ENCODE measurements at regions not wholly inside any gene's neighbourhood (a gene's known extent, or its start where the extent isn't known, plus 50 kb on each side); places are given as distances from the start of the nearest gene placed in this dataset.
"Not testable (repeated sequence)": the region's sequence is repeated elsewhere in the genome, so short reads cannot be mapped to it uniquely, and the experiment has no call there.

DNA sequence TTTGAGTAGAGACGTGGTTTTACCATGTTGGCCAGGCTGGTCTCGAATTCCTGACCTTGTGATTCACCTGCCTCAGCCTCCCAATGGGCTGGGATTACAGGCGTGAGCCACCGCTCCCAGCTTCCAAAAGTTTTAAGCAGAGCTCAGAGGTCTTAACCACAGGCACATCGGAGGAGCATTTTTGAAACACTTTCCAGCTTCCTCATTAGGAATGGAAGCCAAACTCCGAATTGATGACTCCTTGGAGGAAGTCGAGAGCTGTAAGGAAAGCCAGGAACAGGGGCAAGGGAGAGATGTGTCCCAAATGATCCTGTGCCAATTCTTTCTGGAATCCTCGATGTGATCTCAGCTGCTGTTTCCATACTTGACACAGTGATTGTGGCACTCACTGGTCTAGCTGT, 56.2 kb upstream of the CCZ1B start:
- DNase-seq, result not testable (repeated sequence)

DNA sequence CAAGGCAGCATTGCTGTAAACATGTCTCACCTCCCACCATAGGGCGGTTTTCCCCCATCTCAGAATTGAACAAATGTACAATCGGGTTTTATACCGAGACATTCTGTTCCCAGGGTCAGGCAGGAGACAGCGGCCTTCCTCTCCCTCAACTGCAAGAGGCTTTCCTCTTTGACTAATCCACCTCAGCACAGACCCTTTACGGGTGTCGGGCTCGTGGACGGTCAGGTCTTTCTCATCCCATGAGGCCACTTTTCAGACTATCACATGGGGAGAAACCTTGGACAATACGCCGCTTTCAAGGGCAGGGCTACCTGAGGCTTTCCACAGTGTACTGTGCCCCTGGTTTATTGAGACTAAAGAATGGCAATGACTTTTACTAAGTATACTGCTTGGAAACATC, 57.7 kb upstream of the CCZ1B start:
- DNase-seq, result not testable (repeated sequence)

DNA sequence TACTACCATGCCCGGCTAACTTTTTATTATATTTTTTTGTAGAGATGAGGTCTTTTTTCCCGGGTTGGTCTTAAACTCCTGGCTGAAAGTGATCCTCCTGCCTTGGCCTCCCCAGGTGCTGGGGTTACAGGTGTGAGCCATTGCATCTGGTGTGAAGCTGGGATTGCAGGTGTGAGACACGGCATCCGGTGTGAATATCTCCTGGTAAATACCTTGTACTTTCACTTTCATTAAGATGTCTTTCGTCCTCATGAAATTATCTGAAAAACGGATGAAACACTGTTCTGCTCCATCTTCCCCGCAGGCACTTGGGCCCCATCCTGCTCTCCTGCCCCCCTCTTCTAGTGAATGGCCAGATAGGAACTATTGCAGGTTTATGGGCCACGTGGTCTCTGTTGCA, 60.1 kb upstream of the CCZ1B start:
- DNase-seq, result no peak

DNA sequence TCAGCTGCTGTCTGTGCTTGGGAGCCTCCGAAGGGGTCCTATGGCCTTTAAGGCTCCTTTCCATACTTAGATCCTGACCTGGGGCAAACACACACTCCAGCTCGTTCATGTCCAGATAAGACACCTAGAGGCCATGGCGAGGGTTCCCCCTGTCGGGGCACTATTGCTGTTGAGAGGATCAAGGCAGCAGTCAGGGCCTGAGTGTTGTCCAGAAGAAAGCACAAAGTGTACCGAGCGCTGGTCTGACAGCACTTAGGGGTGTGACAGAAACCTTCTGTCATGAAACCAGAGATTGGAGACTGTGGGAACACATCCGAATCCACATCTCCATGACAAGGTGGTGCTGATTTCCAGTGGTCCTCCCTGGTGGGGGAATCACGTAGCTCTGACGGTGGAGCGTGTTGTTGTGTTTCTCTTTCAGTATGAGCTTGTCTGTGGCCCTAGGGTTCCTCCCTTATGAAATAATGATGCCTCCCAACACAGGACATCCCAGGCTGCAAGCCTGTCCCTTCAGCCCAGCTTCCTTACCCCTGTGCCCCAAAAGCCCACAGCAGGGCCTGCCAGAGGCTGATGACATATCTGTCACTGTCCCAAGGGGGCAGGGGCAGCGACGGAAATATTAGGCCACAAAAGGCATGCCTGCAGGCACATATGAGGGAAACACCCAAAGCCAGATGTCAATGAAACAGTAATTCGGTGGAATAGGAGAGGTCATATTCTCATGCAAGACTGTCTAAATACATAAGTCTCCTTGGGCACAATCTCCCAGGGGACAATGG, 62.4 kb upstream of the CCZ1B start:
- DNase-seq, result not testable (repeated sequence)

DNA sequence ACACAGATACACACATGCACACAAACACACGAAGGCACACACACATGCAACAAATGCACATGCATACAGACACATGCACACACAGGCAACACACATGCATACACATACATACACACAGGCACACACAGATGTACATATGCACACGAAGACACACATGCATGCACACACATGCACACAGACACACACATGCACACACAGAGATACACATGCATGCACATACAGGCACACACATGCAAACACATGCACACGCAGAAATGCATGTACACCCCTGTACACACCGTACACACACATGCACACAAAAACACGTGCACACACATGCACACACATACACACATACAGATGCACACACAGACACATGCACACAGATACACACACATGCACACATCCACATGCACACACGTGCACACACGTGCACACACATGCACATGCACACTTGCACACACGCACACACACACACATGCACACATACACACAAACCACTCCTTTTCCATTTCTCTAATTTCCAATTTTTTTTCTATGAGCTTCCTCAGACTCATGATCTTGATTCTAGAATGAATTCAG, 63.3 kb upstream of the CCZ1B start:
- no peak for DNase-seq

DNA sequence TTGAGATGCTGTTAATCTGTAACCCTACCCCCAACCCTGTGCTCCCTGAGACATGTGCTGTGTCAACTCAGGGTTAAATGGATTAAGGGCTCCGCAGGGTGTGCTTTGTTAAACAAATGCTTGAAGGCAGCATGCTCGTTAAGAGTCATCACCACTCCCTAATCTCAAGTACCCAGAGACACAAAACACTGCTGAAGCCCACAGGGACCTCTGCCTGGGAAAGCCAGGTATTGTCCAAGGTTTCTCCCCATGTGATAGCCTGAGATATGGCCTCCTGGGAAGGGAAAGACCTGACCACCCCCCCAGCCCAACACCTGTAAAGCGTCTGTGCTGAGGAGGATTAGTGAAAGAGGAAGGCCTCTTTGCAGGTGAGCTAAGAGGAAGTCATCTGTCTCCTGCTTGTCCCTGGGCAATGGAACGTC, 76.0 kb upstream of the CCZ1B start:
- DNase-seq, result not testable (repeated sequence)

DNA sequence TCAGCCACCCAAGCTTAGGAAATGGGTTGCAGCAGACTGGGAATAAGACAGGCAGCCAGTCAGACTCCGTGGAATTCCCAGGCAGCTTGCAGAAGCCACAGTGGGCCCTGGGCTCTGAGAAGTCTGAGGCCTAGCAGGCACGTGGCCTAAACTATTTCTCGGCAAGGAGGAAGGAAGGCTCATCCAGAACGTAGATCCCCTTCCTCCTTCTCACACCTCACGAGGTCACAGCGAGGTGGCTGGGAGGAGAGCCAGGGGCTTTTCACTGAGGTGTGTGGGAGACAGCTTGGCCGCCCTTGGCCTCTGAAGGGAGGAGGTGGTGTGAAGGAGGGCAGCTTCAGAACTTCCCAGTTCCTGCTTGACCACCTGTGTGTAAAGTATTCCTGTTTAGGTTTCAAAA, 77.2 kb upstream of the CCZ1B start:
- not testable (repeated sequence) for DNase-seq

DNA sequence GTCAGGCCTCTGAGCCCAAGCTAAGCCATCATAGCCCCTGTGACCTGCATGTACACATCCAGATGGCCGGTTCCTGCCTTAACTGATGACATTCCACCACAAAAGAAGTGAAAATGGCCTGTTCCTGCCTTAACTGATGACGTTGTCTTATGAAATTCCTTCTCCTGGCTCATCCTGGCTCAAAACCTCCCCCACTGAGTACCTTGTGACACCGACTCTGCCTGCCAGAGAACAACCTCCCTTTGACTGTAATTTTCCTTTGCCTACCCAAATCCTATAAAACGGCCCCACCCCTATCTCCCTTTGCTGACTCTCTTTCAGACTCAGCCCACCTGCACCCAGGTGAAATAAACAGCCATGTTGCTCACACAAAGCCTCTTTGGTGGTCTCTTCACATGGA, 77.7 kb upstream of the CCZ1B start:
- DNase-seq, result not testable (repeated sequence)

DNA sequence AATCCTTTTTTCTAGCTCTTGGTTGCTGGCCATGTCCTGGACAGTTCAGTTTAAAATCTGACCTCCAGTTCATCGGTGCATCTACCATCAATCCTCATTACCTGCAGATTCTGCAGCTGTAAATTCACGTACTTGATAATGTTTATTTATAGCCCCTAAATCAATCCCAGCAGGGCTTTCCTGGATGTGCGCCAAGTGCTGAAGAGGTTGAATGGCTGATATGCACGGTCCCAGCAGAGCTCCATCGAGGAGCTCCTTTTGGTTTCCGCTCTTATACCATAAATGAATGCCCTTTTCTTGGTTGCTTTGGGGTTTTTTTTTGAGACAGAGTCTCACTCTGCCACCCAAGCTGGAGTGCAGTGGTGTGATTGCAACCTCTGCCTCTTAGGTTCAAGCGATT, 91.2 kb upstream of the CCZ1B start:
- no peak for DNase-seq

DNA sequence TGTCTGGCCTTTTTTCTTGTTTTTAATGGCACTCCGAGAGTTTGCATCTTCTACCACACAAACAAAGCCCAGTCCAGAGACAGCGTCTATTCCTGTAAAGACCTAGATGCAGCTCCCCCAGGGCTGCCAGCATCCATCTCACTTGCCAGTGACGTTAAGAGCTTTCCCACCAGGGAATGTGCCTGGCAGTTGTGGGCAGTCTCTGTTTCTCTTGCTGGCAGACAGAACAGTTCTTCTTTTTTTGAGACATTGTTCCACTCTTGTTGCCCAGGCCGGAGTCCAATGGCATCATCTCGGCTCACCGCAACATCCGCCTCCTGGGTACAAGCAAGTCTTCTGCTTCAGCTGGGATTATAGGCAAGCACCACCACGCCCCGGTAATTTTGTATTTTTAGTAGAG, 93.1 kb upstream of the CCZ1B start:
- not testable (repeated sequence) for DNase-seq

DNA sequence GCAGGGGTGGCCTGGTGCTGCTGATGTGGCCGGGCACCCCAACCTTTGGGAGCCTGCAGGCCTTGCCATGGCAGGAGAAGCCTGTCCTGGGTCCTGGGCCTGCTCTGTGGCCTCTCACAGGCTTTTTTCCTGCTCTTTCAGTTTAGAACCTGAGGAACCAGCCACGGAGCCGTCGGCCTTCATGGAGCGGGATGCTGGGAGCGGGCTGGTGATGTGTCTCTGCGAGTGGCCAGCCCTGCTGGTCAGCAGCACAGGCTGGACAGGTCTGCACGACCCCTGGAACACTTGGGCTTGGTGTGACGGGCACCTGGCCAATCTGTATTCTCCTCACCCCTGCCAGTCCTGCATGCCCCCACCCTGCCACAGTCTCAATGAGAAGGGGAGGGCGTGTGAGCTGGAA, 98.4 kb upstream of the CCZ1B start:
- not testable (repeated sequence) for DNase-seq

DNA sequence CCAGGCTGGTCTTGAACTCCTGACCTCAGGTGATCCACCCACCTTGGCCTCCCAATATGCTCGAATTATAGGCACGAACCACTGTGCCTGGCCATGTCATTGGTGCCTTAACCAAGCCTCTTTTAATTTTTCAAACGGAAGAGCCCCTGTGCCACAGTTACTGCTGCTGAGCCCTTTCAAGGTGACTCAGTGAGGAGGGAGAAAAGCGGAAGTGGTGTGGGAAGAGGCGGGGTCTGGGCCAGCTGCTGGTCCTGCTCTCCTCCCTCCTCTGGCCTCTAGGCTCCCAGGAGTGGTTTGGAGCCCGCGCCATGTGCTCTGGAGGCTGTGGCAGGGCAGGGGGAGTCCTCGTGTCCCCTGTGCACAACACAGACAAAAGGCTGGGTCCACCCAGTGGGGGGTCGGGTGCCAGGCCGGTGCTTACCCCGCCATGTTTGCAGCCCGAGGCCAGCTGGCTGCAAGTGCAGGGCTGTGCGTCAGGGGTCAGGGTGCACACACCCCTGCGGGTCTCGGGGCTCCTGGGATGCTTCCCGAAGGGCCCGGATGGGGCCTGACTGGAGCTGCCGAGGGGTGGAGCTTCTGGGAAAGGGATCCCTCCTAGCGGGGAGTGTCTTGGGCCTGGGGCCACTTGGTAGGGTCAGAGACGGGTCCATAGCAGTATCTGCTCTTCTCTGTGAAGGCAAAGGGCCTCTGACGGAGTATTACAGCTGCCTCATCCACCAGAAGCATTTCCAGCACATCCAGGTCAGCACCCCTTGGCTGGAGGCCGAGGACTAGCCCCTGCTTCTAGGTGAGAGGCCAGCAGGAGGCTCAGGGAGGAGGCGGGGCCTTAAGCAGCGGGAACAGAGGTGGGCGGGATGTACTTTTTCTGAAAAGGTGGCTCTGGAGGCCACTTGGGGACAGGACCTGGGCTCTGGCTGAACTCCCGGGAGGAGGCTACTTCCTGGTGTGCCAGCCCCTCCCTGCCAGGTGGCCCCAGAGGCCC, 100.4 kb upstream of the CCZ1B start:
- not testable (repeated sequence) for DNase-seq

DNA sequence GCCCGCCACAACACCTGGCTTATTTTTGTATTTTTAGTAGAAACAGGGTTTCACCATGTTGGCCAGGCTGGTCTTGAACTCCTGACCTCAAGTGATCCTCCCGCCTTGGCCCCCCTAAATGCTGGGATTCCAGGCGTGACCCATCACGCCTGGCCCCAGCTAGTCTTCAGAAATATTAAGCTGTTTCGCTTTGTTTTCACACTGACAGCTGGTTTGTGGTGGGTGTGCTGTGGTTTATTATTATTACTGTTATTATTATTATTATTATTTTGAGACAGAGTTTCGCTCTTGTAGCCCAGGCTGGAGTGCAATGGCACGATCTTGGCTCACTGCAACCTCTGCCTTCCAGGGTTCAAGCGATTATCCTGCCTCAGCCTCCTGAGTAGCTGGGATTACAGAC, 101.6 kb upstream of the CCZ1B start:
- DNase-seq, result not testable (repeated sequence)

DNA sequence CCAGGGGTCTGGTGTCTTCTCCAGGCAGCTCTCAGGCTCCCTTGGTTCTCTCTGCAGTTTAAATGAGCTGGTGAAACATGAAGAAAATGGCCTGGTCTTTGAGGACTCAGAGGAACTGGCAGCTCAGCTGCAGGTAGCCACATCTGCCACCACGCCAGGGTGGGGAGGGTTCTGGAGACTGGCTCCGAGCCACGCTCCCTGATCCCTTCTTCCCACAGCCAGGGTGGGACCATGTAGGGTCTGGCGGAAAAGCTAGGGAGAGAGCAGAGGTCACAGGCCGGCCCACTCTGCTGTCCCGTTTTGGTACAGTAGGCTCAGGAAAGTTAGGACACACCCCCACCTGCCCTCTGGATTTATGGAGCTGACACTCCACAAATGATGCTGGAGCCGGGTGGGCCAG, 103.5 kb upstream of the CCZ1B start:
- not testable (repeated sequence) for DNase-seq

DNA sequence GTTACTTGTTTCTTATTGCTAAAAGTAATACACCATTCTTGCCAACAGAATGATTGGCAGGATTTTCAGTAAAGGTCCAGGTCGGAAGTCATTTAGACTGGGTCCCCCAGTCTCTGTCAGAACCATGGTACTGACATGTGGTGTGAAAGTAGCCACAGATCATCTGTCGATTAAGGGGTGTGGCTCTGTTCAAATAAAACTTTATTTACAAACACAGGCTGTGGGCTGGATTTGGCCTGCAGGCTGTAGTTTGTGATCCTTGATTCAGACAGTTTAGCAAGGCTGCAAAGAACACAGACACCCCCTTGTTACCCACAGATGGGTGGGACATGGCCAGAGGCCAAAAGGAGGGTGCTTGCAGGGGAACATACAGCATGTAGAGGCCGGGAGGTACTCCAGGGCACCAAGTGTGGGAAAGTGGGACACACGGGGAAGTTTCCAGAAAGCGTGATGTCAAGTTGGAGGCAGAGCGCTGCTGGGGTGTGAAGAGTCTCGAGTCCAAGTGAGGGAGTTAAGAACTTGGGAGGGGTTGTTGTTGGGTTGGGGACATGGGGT, 104.1 kb upstream of the CCZ1B start:
- DNase-seq, result not testable (repeated sequence)

DNA sequence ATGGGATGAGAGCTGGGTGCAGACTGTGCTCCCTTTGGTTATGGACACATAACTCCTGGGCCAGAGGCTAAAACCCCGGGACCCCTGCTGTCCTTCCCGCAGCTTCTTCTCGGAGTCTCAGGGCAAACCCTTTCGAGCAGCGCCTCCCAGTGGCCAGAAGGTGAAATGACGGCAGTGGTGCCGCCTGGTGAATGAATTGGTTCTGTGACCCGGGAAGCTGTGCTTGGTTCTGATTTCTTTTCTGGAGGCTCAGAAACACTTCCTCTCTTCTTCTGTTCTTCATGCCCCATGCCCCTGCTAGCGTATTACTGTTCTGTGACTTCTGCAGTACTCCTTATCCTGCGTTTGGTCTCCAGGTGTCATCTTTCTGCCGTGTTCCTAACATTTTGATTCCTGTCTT, 104.7 kb upstream of the CCZ1B start:
- DNase-seq, result peak in 1 of 2 donors; percentile 2

DNA sequence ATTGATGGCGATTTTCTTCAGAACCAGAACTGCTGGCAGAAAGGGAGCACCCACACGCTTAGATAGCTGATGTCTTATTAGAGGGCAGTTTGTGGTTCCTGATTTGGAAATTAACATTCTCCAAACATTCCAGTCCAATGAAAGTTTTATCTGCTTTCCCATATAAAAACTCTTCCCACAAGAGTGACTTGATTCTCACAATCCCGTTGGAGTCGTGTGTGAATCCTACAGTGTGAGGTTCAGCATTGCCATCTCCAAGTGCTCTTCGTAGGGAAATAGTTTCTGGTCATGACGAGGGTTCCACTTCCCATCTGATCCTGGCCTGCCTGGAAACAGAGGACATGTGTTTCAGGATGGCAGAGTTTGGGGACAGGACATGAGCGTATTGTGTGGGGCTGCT, 105.4 kb upstream of the CCZ1B start:
- not testable (repeated sequence) for DNase-seq

DNA sequence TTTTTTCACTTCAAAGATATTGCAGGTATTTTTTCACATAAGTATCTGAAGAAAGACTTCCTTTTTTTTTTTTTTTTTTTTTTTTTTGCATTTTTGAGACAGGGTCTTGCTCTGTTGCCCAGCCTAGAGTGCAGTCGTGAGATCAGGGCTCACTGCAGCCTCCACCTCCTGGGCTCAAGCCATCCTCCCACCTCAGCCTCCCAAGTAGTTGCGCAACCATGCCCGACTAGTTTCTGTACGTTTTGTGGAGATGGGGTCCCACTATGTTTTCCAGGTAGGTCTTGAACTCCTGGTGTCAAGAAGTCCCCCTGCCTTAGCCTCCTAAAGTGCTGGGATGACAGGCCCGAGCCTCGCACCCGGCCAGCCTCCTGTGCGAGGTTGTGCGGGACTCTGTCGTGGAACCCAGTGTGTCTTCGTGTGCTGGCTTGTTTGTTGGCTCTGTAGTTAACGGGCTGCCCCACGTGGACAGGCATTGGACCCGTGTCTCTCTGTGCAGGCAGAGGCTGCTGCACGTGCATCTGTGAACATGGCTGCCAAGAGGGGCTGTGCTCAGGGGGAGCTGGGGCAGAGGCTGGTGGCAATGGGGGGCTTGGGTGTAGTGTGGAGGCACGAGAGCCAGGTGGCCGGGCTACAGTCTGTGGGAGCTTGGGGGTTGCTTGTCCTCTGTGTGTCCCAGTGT, 108.0 kb upstream of the CCZ1B start:
- DNase-seq, result not testable (repeated sequence)

DNA sequence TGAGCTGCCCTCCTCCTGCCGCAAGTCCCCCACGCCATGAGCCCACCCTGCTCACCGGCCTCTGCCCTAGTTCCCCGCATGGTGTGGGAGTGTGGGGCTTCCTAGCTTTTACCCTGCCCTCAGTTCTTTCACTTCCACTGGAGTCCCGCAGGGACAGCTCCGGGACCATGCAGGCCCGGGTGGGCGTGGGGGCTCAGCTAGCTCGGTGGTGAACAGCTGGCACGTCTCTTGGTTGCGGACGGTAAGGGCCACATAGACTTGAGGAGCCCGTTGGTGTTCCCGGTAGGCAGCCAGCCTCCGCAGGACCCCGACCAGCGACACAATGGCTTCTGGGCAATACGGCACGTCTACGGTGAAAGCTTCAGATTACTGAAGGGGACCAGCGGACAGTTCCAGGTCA, 108.9 kb upstream of the CCZ1B start:
- DNase-seq, result no peak

DNA sequence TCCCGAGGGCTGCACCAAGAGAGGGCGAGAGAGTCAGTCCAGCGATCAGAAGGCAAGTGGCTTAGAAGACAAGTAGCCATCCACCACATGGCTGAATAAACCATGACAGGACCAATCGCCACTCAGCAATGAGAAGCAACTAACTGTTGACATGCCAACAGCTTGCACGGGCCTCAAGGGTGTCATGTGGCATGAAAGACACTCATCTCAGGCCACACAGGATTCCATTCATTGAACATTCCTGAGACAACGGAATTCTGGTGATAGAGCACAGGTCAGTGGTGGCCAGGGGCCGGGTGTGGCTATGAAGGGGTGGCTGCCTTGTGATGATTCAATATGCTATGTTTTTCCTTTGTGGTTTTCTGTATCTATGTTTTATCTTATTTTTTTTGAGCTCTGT, 110.6 kb upstream of the CCZ1B start:
- DNase-seq, result not testable (repeated sequence)

DNA sequence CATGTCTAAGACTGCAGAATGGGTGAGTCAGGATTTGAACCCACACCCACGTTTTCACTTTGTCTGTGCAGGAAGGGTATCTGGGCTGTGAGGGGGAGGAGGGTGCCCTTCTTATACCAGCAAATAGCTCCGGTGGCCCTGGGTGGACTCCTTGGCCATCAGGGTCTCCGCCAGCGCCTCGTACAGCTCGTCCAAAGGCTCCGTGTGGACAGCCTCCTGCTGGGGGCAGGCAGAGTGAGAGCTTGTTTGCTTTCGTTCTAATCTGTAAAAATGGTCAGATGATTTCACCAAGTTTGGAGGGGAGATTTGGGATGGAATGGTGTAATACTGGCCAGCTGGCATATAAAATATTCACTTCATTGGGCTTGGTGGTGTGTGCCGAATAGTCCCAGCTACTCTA, 111.7 kb upstream of the CCZ1B start:
- DNase-seq, result not testable (repeated sequence)

DNA sequence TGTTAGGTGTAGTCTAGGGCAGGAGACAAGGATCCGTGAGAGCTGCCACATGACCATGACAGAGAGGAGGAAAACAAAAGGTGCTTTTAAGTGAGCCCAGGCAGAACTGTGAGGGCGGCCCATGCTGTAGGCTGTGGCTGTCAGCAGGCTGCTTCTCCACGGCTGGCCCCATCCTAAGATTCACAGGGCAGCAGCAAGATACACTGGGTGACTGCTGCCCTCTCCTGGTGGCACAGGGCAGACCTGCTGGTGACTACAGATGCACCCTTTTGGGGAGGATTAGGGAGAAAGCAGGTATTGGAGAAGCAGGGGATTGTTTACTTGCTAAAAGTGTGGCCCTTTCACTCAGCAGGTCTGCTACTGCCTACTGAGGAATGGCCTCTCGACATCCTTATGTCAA, 112.2 kb upstream of the CCZ1B start:
- not testable (repeated sequence) for DNase-seq

All from inflammatory macrophage treated with lipopolysaccharide for 1 hour (primary cell).